GM23338 (cell line): ENCODE measurements at regions not wholly inside any gene's neighbourhood (a gene's known extent, or its start where the extent isn't known, plus 50 kb on each side); places are given as distances from the start of the nearest gene placed in this dataset.

ENCODE experiments used
- ATAC-seq: fragments of 200-7000 bp; cut with Tn5 transposase; 3 replicates; pipeline ENCODE4 v1.9.1; 2020
- DNase-seq: peaks from one replicate; pipeline ENCODE4 v3.0.0-alpha.2; 2015; ENCODE audit warnings: low spot score
- H2AFZ ChIP-seq: fragments of 200-600 bp; sonication (generic); 2 replicates; pipeline ENCODE4 v1.8.0; 2016; ENCODE audit warnings: antibody characterized with exemption, mild to moderate bottlenecking, moderate library complexity
- H3F3A ChIP-seq: fragments of 200-600 bp; sonication (generic); replicated peaks from 2 replicates; pipeline ENCODE4 v1.8.0; 2017; ENCODE audit warnings: antibody characterized with exemption, mixed run types, low read depth
- H3K27ac ChIP-seq: fragments of 200-600 bp; sonication (generic); 2 replicates; pipeline ENCODE4 v1.6.1; 2016; ENCODE audit warnings: low read depth
- H3K27me3 ChIP-seq: fragments of 200-600 bp; sonication (generic); 2 replicates; pipeline ENCODE4 v1.8.0; 2016; ENCODE audit warnings: mild to moderate bottlenecking, mixed run types, moderate library complexity; ENCODE audit not compliant: insufficient read depth
- H3K36me3 ChIP-seq: fragments of 200-600 bp; sonication (generic); 2 replicates; pipeline ENCODE4 v1.8.0; 2016; ENCODE audit warnings: mild to moderate bottlenecking; ENCODE audit not compliant: insufficient read depth
- H3K4me1 ChIP-seq: fragments of 200-600 bp; sonication (generic); 2 replicates; pipeline ENCODE4 v1.8.0; 2016; ENCODE audit warnings: mild to moderate bottlenecking, moderate library complexity; ENCODE audit not compliant: insufficient read depth
- H3K4me2 ChIP-seq: fragments of 200-600 bp; sonication (generic); 2 replicates; pipeline ENCODE4 v1.7.1; 2017; ENCODE audit warnings: mixed run types
- H3K4me3 ChIP-seq: fragments of 200-600 bp; sonication (generic); 2 replicates; pipeline ENCODE4 v1.6.1; 2016; ENCODE audit warnings: mixed run types
- H3K79me2 ChIP-seq: fragments of 200-600 bp; sonication (generic); replicated peaks from 2 replicates; pipeline ENCODE4 v1.8.0; 2017; ENCODE audit warnings: mild to moderate bottlenecking; ENCODE audit not compliant: insufficient read depth
- H3K9me2 ChIP-seq: fragments of 200-600 bp; sonication (generic); 2 replicates; pipeline ENCODE4 v1.8.0; 2017; ENCODE audit not compliant: insufficient read depth
- H4K20me1 ChIP-seq: fragments of 200-600 bp; sonication (generic); replicated peaks from 2 replicates; pipeline ENCODE4 v1.8.0; 2017; ENCODE audit warnings: mild to moderate bottlenecking; ENCODE audit not compliant: insufficient read depth
- H3K27ac Mint-ChIP-seq: 2 replicates; pipeline ENCODE4 v1.8.0; 2020; ENCODE audit warnings: inconsistent platforms, mild to moderate bottlenecking, moderate library complexity, mixed read lengths
- H3K27me3 Mint-ChIP-seq: 3 replicates; pipeline ENCODE4 v1.8.0; 2022; ENCODE audit warnings: low read depth, mild to moderate bottlenecking, moderate library complexity, mixed read lengths, inconsistent platforms; ENCODE audit not compliant: insufficient read depth, poor library complexity
- H3K36me3 Mint-ChIP-seq: 3 replicates; pipeline ENCODE4 v1.8.0; 2021; ENCODE audit warnings: low read depth, mild to moderate bottlenecking, inconsistent platforms, moderate library complexity, mixed read lengths
- H3K4me1 Mint-ChIP-seq: 3 replicates; pipeline ENCODE4 v1.8.0; 2020; ENCODE audit warnings: mild to moderate bottlenecking, inconsistent platforms, mixed read lengths
- H3K4me3 Mint-ChIP-seq: 3 replicates; pipeline ENCODE4 v1.8.0; 2021; ENCODE audit warnings: moderate library complexity, mild to moderate bottlenecking, inconsistent platforms, mixed read lengths
- H3K9me3 Mint-ChIP-seq: 3 replicates; pipeline ENCODE4 v1.8.0; 2020; ENCODE audit warnings: moderate library complexity, mild to moderate bottlenecking, inconsistent platforms, mixed read lengths
- JUNB ChIP-seq: IDR thresholded peaks from one replicate; pipeline ENCODE4 v1.6.1; 2016; ENCODE audit warnings: antibody characterized with exemption; ENCODE audit not compliant: unreplicated experiment
- POLR2AphosphoS5 ChIP-seq: IDR thresholded peaks from 2 replicates; pipeline ENCODE4 v1.6.1; 2016; ENCODE audit warnings: antibody characterized with exemption, low read depth
- STAT1 ChIP-seq: IDR thresholded peaks from one replicate; pipeline ENCODE4 v1.6.1; 2016; ENCODE audit warnings: antibody characterized with exemption; ENCODE audit not compliant: unreplicated experiment
- ZNF331 ChIP-seq: fragments of 250-450 bp; sonication (Bioruptor Pico); IDR thresholded peaks from 2 replicates; pipeline ENCODE4 v1.5.0; 2020; ENCODE audit warnings: low read depth, mild to moderate bottlenecking, moderate library complexity
- TF ChIP-seq, protein P1 (sequence below): fragments of 250-450 bp; sonication (Bioruptor Pico); IDR thresholded peaks from 2 replicates; pipeline ENCODE4 v1.5.0; 2020; ENCODE audit warnings: mild to moderate bottlenecking, moderate library complexity
- TF ChIP-seq, protein P2 (sequence below), 2 experiments: fragments of 200-600 bp in 1 of 2; sonication (generic) in 1 of 2; conservative IDR thresholded peaks; 2 replicates each; pipeline versions ENCODE4 v1.5.1 to v1.6.1; 2016 to 2017; ENCODE audit warnings: antibody characterized with exemption in 2 of 2, low read depth in 2 of 2, mild to moderate bottlenecking in 2 of 2, moderate library complexity in 1 of 2

DNA sequence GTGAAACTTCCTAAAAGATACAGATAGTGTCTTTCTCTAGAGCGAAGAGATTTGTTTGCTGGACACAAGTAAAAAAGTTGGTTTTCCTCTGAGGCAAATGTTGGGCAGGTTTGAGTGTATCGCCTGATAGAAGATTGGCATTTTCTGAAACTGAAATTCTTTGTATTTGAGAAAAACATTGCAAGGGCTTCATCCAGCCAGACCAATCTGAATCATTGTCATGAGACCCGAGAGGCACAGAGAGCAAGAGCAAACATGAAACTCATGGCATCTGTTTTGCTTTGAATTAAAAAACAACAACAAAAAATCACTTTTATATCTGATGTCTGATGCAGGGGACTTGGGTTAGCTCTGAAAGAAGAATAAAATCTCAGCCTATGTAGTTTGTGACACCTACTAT, 379.3 kb upstream of the NCAM2 start (continued):
- TF ChIP-seq, protein P1, sequence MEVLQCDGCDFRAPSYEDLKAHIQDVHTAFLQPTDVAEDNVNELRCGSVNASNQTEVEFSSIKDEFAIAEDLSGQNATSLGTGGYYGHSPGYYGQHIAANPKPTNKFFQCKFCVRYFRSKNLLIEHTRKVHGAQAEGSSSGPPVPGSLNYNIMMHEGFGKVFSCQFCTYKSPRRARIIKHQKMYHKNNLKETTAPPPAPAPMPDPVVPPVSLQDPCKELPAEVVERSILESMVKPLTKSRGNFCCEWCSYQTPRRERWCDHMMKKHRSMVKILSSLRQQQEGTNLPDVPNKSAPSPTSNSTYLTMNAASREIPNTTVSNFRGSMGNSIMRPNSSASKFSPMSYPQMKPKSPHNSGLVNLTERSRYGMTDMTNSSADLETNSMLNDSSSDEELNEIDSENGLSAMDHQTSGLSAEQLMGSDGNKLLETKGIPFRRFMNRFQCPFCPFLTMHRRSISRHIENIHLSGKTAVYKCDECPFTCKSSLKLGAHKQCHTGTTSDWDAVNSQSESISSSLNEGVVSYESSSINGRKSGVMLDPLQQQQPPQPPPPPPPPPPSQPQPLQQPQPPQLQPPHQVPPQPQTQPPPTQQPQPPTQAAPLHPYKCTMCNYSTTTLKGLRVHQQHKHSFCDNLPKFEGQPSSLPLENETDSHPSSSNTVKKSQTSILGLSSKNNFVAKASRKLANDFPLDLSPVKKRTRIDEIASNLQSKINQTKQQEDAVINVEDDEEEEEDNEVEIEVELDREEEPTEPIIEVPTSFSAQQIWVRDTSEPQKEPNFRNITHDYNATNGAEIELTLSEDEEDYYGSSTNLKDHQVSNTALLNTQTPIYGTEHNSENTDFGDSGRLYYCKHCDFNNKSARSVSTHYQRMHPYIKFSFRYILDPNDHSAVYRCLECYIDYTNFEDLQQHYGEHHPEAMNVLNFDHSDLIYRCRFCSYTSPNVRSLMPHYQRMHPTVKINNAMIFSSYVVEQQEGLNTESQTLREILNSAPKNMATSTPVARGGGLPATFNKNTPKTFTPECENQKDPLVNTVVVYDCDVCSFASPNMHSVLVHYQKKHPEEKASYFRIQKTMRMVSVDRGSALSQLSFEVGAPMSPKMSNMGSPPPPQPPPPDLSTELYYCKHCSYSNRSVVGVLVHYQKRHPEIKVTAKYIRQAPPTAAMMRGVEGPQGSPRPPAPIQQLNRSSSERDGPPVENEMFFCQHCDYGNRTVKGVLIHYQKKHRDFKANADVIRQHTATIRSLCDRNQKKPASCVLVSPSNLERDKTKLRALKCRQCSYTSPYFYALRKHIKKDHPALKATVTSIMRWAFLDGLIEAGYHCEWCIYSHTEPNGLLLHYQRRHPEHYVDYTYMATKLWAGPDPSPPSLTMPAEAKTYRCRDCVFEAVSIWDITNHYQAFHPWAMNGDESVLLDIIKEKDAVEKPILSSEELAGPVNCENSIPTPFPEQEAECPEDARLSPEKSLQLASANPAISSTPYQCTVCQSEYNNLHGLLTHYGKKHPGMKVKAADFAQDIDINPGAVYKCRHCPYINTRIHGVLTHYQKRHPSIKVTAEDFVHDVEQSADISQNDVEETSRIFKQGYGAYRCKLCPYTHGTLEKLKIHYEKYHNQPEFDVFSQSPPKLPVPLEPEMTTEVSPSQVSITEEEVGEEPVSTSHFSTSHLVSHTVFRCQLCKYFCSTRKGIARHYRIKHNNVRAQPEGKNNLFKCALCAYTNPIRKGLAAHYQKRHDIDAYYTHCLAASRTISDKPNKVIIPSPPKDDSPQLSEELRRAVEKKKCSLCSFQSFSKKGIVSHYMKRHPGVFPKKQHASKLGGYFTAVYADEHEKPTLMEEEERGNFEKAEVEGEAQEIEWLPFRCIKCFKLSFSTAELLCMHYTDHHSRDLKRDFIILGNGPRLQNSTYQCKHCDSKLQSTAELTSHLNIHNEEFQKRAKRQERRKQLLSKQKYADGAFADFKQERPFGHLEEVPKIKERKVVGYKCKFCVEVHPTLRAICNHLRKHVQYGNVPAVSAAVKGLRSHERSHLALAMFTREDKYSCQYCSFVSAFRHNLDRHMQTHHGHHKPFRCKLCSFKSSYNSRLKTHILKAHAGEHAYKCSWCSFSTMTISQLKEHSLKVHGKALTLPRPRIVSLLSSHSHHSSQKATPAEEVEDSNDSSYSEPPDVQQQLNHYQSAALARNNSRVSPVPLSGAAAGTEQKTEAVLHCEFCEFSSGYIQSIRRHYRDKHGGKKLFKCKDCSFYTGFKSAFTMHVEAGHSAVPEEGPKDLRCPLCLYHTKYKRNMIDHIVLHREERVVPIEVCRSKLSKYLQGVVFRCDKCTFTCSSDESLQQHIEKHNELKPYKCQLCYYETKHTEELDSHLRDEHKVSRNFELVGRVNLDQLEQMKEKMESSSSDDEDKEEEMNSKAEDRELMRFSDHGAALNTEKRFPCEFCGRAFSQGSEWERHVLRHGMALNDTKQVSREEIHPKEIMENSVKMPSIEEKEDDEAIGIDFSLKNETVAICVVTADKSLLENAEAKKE (CRISPR knock-in tag): no peak

DNA sequence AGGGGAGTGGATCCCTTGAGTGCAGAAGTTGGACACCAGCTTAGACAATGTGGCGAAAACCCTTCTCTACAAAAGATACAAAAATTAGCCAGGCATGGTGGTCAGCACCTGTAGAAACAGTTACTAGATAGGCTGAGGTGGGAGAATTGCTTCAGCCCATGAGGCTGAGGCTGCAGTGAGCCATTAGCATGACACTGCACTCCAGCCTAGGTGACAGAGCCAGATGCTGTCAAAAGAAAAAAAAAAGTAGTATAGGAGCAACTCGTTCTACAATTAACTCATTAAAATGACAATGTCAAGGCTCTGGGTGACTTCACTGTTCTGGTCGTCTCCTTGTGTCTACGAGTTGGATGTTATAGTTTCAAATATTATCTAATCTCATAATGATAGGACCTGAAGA, 370.6 kb upstream of the NCAM2 start:
- peak overlapping the region; percentile 39 for H3K4me2 ChIP-seq
- TF ChIP-seq POLR2AphosphoS5: no peak
- TF ChIP-seq JUNB: no peak
- TF ChIP-seq, protein P2, sequence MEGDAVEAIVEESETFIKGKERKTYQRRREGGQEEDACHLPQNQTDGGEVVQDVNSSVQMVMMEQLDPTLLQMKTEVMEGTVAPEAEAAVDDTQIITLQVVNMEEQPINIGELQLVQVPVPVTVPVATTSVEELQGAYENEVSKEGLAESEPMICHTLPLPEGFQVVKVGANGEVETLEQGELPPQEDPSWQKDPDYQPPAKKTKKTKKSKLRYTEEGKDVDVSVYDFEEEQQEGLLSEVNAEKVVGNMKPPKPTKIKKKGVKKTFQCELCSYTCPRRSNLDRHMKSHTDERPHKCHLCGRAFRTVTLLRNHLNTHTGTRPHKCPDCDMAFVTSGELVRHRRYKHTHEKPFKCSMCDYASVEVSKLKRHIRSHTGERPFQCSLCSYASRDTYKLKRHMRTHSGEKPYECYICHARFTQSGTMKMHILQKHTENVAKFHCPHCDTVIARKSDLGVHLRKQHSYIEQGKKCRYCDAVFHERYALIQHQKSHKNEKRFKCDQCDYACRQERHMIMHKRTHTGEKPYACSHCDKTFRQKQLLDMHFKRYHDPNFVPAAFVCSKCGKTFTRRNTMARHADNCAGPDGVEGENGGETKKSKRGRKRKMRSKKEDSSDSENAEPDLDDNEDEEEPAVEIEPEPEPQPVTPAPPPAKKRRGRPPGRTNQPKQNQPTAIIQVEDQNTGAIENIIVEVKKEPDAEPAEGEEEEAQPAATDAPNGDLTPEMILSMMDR (conservative IDR thresholded peaks at IDR 0.05; ENCODE audit: low read depth in 2 of 2): no peak
- no peak for TF ChIP-seq ZNF331
- no peak for TF ChIP-seq STAT1
- TF ChIP-seq, protein P1 (CRISPR knock-in tag): no peak

More for the DNA sequence above, 370.6 kb upstream of the NCAM2 start:
- H3K36me3 ChIP-seq: no peaks in the 10 kb centered on the region; the same call in none of the 2 replicates
- H3K9me2 ChIP-seq: no peaks in the 10 kb centered on the region
- Mint-ChIP-seq H3K4me1 (peaks cover 20% of the 10 kb centered on the region), H3K27ac (peak overlapping the region; percentile 59; the same call in 1 of the 2 replicates), H3K36me3 (peaks cover 24% of the 10 kb centered on the region), H3K9me3 (peaks cover 24% of the 10 kb centered on the region), H3K4me3 (peak overlapping the region; percentile 18; the same call in 1 of the 3 replicates), H3K27me3 (peaks cover 12% of the 10 kb centered on the region)
- H2AFZ ChIP-seq: no peak overlapping the region
- no peaks in the 10 kb centered on the region for H4K20me1 ChIP-seq
- peak overlapping the region; percentile 16; the same call in 1 of the 2 replicates for H3K4me3 ChIP-seq
- no peaks in the 10 kb centered on the region for H3K27me3 ChIP-seq
- peaks cover 17% of the 10 kb centered on the region for H3K4me1 ChIP-seq
- DNase-seq: peak; percentile 62
- H3K79me2 ChIP-seq: no peaks in the 10 kb centered on the region
- H3K27ac ChIP-seq: no peak overlapping the region
- ATAC-seq: peak; percentile 98
- H3F3A ChIP-seq: no peaks in the 10 kb centered on the region
